AG10803 (cell line): ENCODE measurements at regions not wholly inside any gene's neighbourhood (a gene's known extent, or its start where the extent isn't known, plus 50 kb on each side); places are given as distances from the start of the nearest gene placed in this dataset.

Experiments
- DNase-seq: peaks from one replicate; pipeline ENCODE4 v3.0.0; 2010; ENCODE audit warnings: low read depth
- H3K4me3 ChIP-seq: 2 replicates; pipeline ENCODE4 v1.5.1; 2011; ENCODE audit warnings: mild to moderate bottlenecking, low read length, control low read depth
- CTCF ChIP-seq: conservative IDR thresholded peaks from 2 replicates; pipeline ENCODE4 v1.5.1; 2011; ENCODE audit warnings: mild to moderate bottlenecking, low read length, control low read depth, inconsistent platforms

- DNase-seq = no peak
- no peak for TF ChIP-seq CTCF
- H3K4me3 ChIP-seq = no peak overlapping the region
These were observed 213.5 kb downstream of the CMPK2 start for GRCh38 chr2:6652251-6652650.

GRCh38 chr2:6653281-6653750 is 212.4 kb downstream of the CMPK2 start:
- no peak for TF ChIP-seq CTCF
- no peak for DNase-seq
- H3K4me3 ChIP-seq = no peak overlapping the region

- DNase-seq = no peak
- no peak overlapping the region for H3K4me3 ChIP-seq
- TF ChIP-seq CTCF = no peak
These were observed 211.4 kb downstream of the CMPK2 start for GRCh38 chr2:6654279-6654678.

- no peak for DNase-seq
- TF ChIP-seq CTCF = no peak
- no peak overlapping the region for H3K4me3 ChIP-seq
These were observed 209.1 kb downstream of the CMPK2 start for GRCh38 chr2:6656633-6657032.

- no peak for TF ChIP-seq CTCF
- no peak for DNase-seq
- no peak overlapping the region for H3K4me3 ChIP-seq
These were observed 208.6 kb downstream of the CMPK2 start for GRCh38 chr2:6657136-6657535.

- H3K4me3 ChIP-seq = no peak overlapping the region
- DNase-seq = no peak
- TF ChIP-seq CTCF = no peak
These were observed 207.9 kb downstream of the CMPK2 start for GRCh38 chr2:6657855-6658254.

GRCh38 chr2:6664332-6665061 is 201.2 kb downstream of the CMPK2 start:
- H3K4me3 ChIP-seq = no peak overlapping the region
- DNase-seq = no peak
- TF ChIP-seq CTCF = no peak
